HG02973 (cell line): ENCODE measurements at regions not wholly inside any gene's neighbourhood (a gene's known extent, or its start where the extent isn't known, plus 50 kb on each side); places are given as distances from the start of the nearest gene placed in this dataset.

Source experiments
- ATAC-seq: cut with Tn5 transposase; IDR thresholded peaks from one replicate; pipeline ENCODE4 v1.9.1; 2021; ENCODE audit warnings: moderate library complexity; ENCODE audit not compliant: unreplicated experiment

- ATAC-seq: no peak
These were observed 234.9 kb upstream of the CDH2 start for GRCh38 chr18:28411806-28412205.

- no peak for ATAC-seq
These were observed 232.9 kb upstream of the CDH2 start for GRCh38 chr18:28409811-28410210.

GRCh38 chr18:28408528-28408927 is 231.6 kb upstream of the CDH2 start:
- ATAC-seq: no peak

- no peak for ATAC-seq
These were observed 230.8 kb upstream of the CDH2 start for GRCh38 chr18:28407681-28408080.

GRCh38 chr18:28406533-28406932 is 229.6 kb upstream of the CDH2 start:
- ATAC-seq: no peak

- ATAC-seq: no peak
These were observed 227.8 kb upstream of the CDH2 start for GRCh38 chr18:28404694-28405093.

- no peak for ATAC-seq
These were observed 222.9 kb upstream of the CDH2 start for GRCh38 chr18:28399781-28400362.

- no peak for ATAC-seq
These were observed 221.5 kb upstream of the CDH2 start for GRCh38 chr18:28398471-28398870.

GRCh38 chr18:28390022-28390421 is 213.1 kb upstream of the CDH2 start:
- no peak for ATAC-seq

GRCh38 chr18:28382215-28382879 is 205.4 kb upstream of the CDH2 start:
- no peak for ATAC-seq

GRCh38 chr18:28372186-28372585 is 195.3 kb upstream of the CDH2 start:
- ATAC-seq: no peak

GRCh38 chr18:28366676-28367075 is 189.7 kb upstream of the CDH2 start:
- ATAC-seq: no peak

- ATAC-seq: no peak
These were observed 188.5 kb upstream of the CDH2 start for GRCh38 chr18:28365411-28365831.

- no peak for ATAC-seq
These were observed 186.2 kb upstream of the CDH2 start for GRCh38 chr18:28363124-28363523.

GRCh38 chr18:28359176-28359575 is 182.2 kb upstream of the CDH2 start:
- ATAC-seq: no peak

GRCh38 chr18:28357766-28358401 is 181.0 kb upstream of the CDH2 start:
- ATAC-seq: no peak

- ATAC-seq: no peak
These were observed 173.9 kb upstream of the CDH2 start for GRCh38 chr18:28350821-28351220.

- ATAC-seq: no peak
These were observed 165.3 kb upstream of the CDH2 start for GRCh38 chr18:28342231-28342630.

GRCh38 chr18:28338316-28338715 is 161.4 kb upstream of the CDH2 start:
- ATAC-seq: no peak

GRCh38 chr18:28334516-28334915 is 157.6 kb upstream of the CDH2 start:
- no peak for ATAC-seq

GRCh38 chr18:28332071-28332470 is 155.1 kb upstream of the CDH2 start:
- ATAC-seq: no peak

GRCh38 chr18:28331551-28331950 is 154.6 kb upstream of the CDH2 start:
- no peak for ATAC-seq
